DND-41 (cell line): ENCODE measurements at regions not wholly inside any gene's neighbourhood (a gene's known extent, or its start where the extent isn't known, plus 50 kb on each side); places are given as distances from the start of the nearest gene placed in this dataset.

Source experiments
- EZH2 ChIP-seq: IDR thresholded peaks from 3 replicates; pipeline ENCODE4 v1.6.1; 2012; ENCODE audit warnings: borderline replicate concordance, low read depth, mild to moderate bottlenecking, moderate library complexity, low read length, inconsistent platforms; ENCODE audit not compliant: severe bottlenecking
- TF ChIP-seq, protein P1 (sequence below): IDR thresholded peaks from 2 replicates; pipeline ENCODE4 v1.5.1; 2012; ENCODE audit warnings: borderline replicate concordance, low read length, moderate library complexity, mild to moderate bottlenecking; ENCODE audit not compliant: poor library complexity, severe bottlenecking; ENCODE audit errors: extremely low read depth

DNA sequence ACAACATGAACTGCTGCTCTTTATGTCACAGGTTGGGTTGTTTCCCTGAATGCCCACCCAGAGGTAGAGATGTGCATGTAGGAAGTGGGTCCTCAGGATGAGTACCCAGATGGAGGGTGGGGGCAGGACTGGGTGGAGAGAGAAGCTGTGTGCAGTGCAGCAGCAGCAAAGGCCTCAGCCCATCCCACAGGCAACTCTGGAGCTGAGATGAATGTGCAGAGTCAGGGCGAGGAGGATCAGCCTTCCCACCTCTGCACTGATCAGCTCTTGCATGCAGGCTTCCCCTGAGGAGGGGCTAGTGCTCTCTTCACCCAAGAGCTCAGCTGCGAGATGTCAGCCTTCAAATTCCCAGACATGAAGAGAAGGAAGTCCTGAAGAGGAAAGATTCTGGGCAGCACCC lies 326.2 kb upstream of the RAB6C start:
- TF ChIP-seq, protein P1, sequence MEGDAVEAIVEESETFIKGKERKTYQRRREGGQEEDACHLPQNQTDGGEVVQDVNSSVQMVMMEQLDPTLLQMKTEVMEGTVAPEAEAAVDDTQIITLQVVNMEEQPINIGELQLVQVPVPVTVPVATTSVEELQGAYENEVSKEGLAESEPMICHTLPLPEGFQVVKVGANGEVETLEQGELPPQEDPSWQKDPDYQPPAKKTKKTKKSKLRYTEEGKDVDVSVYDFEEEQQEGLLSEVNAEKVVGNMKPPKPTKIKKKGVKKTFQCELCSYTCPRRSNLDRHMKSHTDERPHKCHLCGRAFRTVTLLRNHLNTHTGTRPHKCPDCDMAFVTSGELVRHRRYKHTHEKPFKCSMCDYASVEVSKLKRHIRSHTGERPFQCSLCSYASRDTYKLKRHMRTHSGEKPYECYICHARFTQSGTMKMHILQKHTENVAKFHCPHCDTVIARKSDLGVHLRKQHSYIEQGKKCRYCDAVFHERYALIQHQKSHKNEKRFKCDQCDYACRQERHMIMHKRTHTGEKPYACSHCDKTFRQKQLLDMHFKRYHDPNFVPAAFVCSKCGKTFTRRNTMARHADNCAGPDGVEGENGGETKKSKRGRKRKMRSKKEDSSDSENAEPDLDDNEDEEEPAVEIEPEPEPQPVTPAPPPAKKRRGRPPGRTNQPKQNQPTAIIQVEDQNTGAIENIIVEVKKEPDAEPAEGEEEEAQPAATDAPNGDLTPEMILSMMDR = no peak
- no peak for TF ChIP-seq EZH2
